MCF 10A (cell line): ENCODE measurements at regions not wholly inside any gene's neighbourhood (a gene's known extent, or its start where the extent isn't known, plus 50 kb on each side); places are given as distances from the start of the nearest gene placed in this dataset.
A peak's percentile ranks its signal among the peaks of the same experiment; 100 is the strongest.

Source experiments
- BruUV-seq: library from RNA; stranded (reverse); fragments of 400-500 nt; replicated peaks from 2 replicates; lab custom pipeline; 2021; lab: Mats Ljungman, UMichigan
- CTCF ChIA-PET: fragments of 300-600 bp; sonication (Branson Sonifier 250); formaldehyde crosslinking; extraction: SDS; loops from one replicate; lab custom pipeline; 2021; ENCODE audit warnings: antibody characterized with exemption, inconsistent platforms; lab: Yijun Ruan, JAX
- POLR2A ChIA-PET: fragments of 300-600, 350-650 bp; sonication (Branson Sonifier 250); formaldehyde crosslinking; extraction: SDS; loops from one replicate; lab custom pipeline; 2020; ENCODE audit warnings: antibody characterized with exemption, inconsistent platforms; lab: Yijun Ruan, JAX
- DNase-seq: peaks from one replicate; pipeline ENCODE4 v3.0.0-alpha.2; 2018; ENCODE audit not compliant: unreplicated experiment
- H3K27ac Mint-ChIP-seq: one replicate; pipeline ENCODE4 v1.8.0; 2022; ENCODE audit warnings: mild to moderate bottlenecking, low read depth, mixed read lengths; ENCODE audit not compliant: unreplicated experiment
- H3K27me3 Mint-ChIP-seq: one replicate; pipeline ENCODE4 v1.8.0; 2022; ENCODE audit warnings: mixed read lengths; ENCODE audit not compliant: insufficient read depth, unreplicated experiment
- H3K36me3 Mint-ChIP-seq: one replicate; pipeline ENCODE4 v1.8.0; 2022; ENCODE audit warnings: mild to moderate bottlenecking, moderate library complexity, mixed read lengths; ENCODE audit not compliant: insufficient read depth, unreplicated experiment
- H3K4me1 Mint-ChIP-seq: one replicate; pipeline ENCODE4 v1.8.0; 2022; ENCODE audit warnings: mixed read lengths; ENCODE audit not compliant: insufficient read depth, unreplicated experiment
- H3K4me3 Mint-ChIP-seq: one replicate; pipeline ENCODE4 v1.8.0; 2022; ENCODE audit warnings: mild to moderate bottlenecking, moderate library complexity, mixed read lengths; ENCODE audit not compliant: unreplicated experiment
- H3K9me3 Mint-ChIP-seq: one replicate; pipeline ENCODE4 v1.8.0; 2022; ENCODE audit warnings: mixed read lengths; ENCODE audit not compliant: unreplicated experiment
- intact Hi-C: fragments of 100-400 bp; cut with micrococcal nuclease; formaldehyde crosslinking; loops from 2 replicates; pipeline ENCODE4 v1.14.1; 2022
- TF ChIP-seq, protein P1 (sequence below): fragments of 200-600 bp; IDR thresholded peaks from one replicate; pipeline ENCODE4 v1.8.0; 2022; ENCODE audit warnings: antibody characterized with exemption, mild to moderate bottlenecking; ENCODE audit not compliant: unreplicated experiment

- CTCF ChIA-PET = interaction anchor here (0.6 to 1.0 kb wide), 2 partner anchors 10 to 289 kb away, joined by 4 read pairs; no protein-coding TSS in a partner anchor
- intact Hi-C loops = no loop called here
Measured at GRCh38 chr4:91990726-91991125, 313.0 kb upstream of the GRID2 start.

DNA sequence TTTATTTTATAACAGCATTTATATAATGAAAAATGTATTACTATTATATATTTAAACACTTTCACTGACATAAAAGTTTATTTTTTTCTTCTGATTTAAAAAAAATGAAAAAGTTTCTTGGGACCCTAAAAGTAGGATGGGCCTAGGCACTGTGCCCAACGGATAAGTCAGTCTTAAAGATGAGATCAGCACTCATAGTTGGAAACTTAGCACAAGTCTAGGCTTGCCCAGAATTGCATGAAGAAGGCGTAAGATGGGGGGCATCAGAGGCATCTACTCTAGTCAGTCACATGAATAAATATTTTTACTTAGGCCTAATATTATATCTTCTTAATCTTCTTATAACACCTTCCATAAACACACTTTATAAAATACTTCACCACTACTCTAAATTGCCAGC is 306.7 kb upstream of the GRID2 start:
- Mint-ChIP-seq H3K9me3 (no peaks in the 10 kb centered on the region), H3K4me1 (peaks cover 6% of the 10 kb centered on the region)
- intact Hi-C loops = no loop called here

More at GRCh38 chr4:91990726-91991125, 313.0 kb upstream of the GRID2 start:
- TF ChIP-seq, protein P1, sequence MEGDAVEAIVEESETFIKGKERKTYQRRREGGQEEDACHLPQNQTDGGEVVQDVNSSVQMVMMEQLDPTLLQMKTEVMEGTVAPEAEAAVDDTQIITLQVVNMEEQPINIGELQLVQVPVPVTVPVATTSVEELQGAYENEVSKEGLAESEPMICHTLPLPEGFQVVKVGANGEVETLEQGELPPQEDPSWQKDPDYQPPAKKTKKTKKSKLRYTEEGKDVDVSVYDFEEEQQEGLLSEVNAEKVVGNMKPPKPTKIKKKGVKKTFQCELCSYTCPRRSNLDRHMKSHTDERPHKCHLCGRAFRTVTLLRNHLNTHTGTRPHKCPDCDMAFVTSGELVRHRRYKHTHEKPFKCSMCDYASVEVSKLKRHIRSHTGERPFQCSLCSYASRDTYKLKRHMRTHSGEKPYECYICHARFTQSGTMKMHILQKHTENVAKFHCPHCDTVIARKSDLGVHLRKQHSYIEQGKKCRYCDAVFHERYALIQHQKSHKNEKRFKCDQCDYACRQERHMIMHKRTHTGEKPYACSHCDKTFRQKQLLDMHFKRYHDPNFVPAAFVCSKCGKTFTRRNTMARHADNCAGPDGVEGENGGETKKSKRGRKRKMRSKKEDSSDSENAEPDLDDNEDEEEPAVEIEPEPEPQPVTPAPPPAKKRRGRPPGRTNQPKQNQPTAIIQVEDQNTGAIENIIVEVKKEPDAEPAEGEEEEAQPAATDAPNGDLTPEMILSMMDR = no peak
- Mint-ChIP-seq H3K4me3 (no peak overlapping the region), H3K36me3 (no peaks in the 10 kb centered on the region), H3K27ac (no peak overlapping the region), H3K9me3 (no peaks in the 10 kb centered on the region), H3K27me3 (no peaks in the 10 kb centered on the region), H3K4me1 (no peaks in the 10 kb centered on the region)
- no peak for DNase-seq
- no TSS peak for BruUV-seq
- POLR2A ChIA-PET = no interaction called here

DNA sequence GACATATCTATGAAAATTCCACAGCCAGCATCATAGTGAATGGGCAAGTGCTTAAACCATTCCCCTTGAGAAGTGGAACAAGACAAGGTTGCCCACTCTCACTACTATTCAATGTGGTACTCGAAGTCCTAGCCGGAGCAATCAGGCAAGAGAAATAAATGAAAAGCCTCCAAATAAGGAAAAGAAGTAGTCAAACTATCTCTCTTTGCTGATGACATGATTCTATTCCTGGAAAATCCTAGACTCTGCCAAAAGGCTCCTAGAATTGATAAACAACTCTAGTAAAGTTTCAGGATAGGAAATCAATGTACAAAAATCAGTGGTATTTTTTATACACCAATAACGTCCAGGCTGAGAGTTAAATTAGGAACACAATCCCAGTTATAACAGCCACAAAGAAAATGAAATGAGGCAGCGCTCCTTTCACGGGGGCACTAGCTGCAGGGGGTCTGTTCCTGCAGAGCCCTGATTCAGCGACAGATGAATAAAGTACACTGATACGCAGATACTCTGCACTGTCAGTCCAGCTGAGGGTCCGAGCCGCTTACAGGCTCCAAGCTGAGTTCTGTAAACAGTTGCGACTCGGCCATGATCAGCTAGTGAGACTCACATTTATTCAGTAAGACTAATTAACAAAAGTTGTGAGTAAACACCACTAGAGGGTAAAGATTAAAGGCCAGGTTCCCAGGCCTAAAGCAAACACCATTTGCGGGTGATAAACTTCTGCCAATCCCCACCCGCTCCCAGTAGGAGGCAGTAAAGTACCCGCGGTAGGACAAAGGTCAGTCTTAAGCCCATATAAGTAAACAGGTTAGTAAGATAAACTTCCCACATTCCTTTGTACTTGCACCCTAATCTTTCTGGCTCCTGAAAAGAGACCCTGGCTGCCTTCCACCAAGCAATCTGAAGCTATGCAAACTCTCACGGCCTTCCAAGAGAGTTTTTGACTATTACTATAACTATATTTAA is 290.6 kb upstream of the GRID2 start:
- Mint-ChIP-seq H3K27me3 (no peaks in the 10 kb centered on the region), H3K27ac (no peak overlapping the region), H3K36me3 (no peaks in the 10 kb centered on the region), H3K4me1 (no peaks in the 10 kb centered on the region), H3K9me3 (no peaks in the 10 kb centered on the region), H3K4me3 (no peak overlapping the region)
- DNase-seq = no peak
- intact Hi-C loops = no loop called here
- POLR2A ChIA-PET = no interaction called here
- no TSS peak for BruUV-seq
- TF ChIP-seq, protein P1 = no peak
- CTCF ChIA-PET = interaction anchor here (0.6 kb wide), 3 partner anchors 17 to 1597 kb away, joined by 3 read pairs; no protein-coding TSS in a partner anchor

More for the DNA sequence above, 306.7 kb upstream of the GRID2 start:
- peak; percentile 6 for DNase-seq
- Mint-ChIP-seq H3K4me3 (no peak overlapping the region), H3K36me3 (no peaks in the 10 kb centered on the region), H3K27me3 (no peaks in the 10 kb centered on the region), H3K27ac (peak overlapping the region; percentile 40)
- POLR2A ChIA-PET = no interaction called here
- TF ChIP-seq, protein P1 = no peak
- BruUV-seq = no TSS peak
- CTCF ChIA-PET = interaction anchor here (0.7 kb wide), 1 partner anchor 550 kb away, joined by 3 read pairs; no protein-coding TSS in a partner anchor

- TF ChIP-seq, protein P1 = no peak
- H3K27me3 Mint-ChIP-seq = no peaks in the 10 kb centered on the region
- no peaks in the 10 kb centered on the region for H3K36me3 Mint-ChIP-seq
- H3K4me3 Mint-ChIP-seq = no peak overlapping the region
- H3K9me3 Mint-ChIP-seq = no peaks in the 10 kb centered on the region
- H3K27ac Mint-ChIP-seq = no peak overlapping the region
- no TSS peak for BruUV-seq
- ChIA-PET POLR2A (no interaction called here), CTCF (interaction anchor here (0.6 kb wide), 1 partner anchor 18 kb away, joined by 3 read pairs; no protein-coding TSS in a partner anchor)
- no peak for DNase-seq
- intact Hi-C loops = no loop called here
- no peaks in the 10 kb centered on the region for H3K4me1 Mint-ChIP-seq
Measured at GRCh38 chr4:92014067-92014466, 289.7 kb upstream of the GRID2 start.
